MM.1S (cell line): ENCODE measurements at regions not wholly inside any gene's neighbourhood (a gene's known extent, or its start where the extent isn't known, plus 50 kb on each side); places are given as distances from the start of the nearest gene placed in this dataset.

ENCODE experiments used
- CTCF ChIP-seq: fragments of 300-600 bp; sonication (generic); IDR thresholded peaks from 2 replicates; pipeline ENCODE4 v1.5.1; 2016; ENCODE audit warnings: antibody characterized with exemption, low read length, mixed read lengths
- EZH2 ChIP-seq: fragments of 300-600 bp; sonication (generic); optimal IDR thresholded peaks from 2 replicates; pipeline ENCODE3; 2017; ENCODE audit warnings: low read depth, mild to moderate bottlenecking, antibody characterized with exemption, low read length, mixed read lengths
- EZH2phosphoT487 ChIP-seq: fragments of 300-600 bp; sonication (generic); IDR thresholded peaks from 2 replicates; pipeline ENCODE4 v1.6.1; 2018; ENCODE audit warnings: antibody characterized with exemption, low read length

GRCh38 chr3:31027914-31028313 lies 133.5 kb upstream of the GADL1 start:
- no peak for TF ChIP-seq CTCF
- no peak for TF ChIP-seq EZH2
- TF ChIP-seq EZH2phosphoT487 = no peak
